ENCODE measurements at regions not wholly inside any gene's neighbourhood (a gene's known extent, or its start where the extent isn't known, plus 50 kb on each side); places are given as distances from the start of the nearest gene placed in this dataset.

- TF ChIP-seq, protein P1, sequence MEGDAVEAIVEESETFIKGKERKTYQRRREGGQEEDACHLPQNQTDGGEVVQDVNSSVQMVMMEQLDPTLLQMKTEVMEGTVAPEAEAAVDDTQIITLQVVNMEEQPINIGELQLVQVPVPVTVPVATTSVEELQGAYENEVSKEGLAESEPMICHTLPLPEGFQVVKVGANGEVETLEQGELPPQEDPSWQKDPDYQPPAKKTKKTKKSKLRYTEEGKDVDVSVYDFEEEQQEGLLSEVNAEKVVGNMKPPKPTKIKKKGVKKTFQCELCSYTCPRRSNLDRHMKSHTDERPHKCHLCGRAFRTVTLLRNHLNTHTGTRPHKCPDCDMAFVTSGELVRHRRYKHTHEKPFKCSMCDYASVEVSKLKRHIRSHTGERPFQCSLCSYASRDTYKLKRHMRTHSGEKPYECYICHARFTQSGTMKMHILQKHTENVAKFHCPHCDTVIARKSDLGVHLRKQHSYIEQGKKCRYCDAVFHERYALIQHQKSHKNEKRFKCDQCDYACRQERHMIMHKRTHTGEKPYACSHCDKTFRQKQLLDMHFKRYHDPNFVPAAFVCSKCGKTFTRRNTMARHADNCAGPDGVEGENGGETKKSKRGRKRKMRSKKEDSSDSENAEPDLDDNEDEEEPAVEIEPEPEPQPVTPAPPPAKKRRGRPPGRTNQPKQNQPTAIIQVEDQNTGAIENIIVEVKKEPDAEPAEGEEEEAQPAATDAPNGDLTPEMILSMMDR (IDR thresholded peaks at IDR 0.05; ENCODE audit: insufficient read depth, low read length) = no peak
- TF ChIP-seq GABPA (IDR thresholded peaks at IDR 0.05; ENCODE audit: low read depth) = no peak
- no peak for TF ChIP-seq POLR2AphosphoS5 (IDR thresholded peaks at IDR 0.05; ENCODE audit: low read depth)
Observed at GRCh38 chr6:98339506-98339905, 494.9 kb upstream of the POU3F2 start.

All from HL-60 (cell line).